ENCODE measurements at regions not wholly inside any gene's neighbourhood (a gene's known extent, or its start where the extent isn't known, plus 50 kb on each side); places are given as distances from the start of the nearest gene placed in this dataset.

DNA sequence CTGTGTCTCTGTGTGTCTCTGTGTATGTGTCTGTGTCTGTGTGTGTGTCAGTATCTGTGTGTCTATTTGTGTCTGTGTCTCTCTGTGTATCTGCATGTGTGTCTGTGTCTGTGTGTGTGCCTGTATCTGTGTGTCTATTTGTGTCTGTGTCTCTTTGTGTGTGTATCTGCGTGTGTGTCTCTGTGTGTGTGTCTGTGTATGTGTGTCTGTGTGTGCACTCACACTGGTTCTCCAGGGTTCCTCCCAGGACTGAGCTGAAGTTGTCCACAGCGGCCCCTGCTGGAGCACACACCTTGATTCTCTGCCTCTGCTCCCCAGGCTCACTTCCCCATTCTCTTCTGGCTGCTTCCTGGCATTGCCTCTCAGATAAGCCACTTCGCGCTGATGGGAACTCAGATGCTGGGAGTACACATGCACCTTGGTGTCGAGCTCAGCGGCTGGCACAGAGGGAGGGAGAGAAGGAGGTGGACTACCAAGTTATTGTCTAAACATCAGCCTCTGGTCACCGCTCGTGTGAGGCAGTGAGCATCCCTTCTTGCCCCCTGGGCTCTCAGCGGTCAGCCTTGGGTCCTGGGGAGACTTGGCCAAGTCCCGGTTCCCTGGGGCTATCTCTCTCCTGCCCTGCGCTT, 104.9 kb upstream of the NXT1 start:
- no peaks in the 10 kb centered on the region for H3K79me2 ChIP-seq (ENCODE audit: control insufficient read depth, insufficient read depth, low read length)
- no peak overlapping the region for H3K9ac ChIP-seq (replicated peaks; ENCODE audit: extremely low read depth, insufficient read depth, low read length)
- no peaks in the 10 kb centered on the region for H3K4me1 ChIP-seq (ENCODE audit: control insufficient read depth, extremely low read depth, insufficient read depth, low read length)
- FAIRE-seq (peak; percentile 95), DNase-seq (ENCODE audit: low read depth, low spot score) (peak; percentile 77)
- H2AFZ ChIP-seq (ENCODE audit: low read depth, low read length) = peak overlapping the region; percentile 19
- H3K9me3 ChIP-seq (replicated peaks; ENCODE audit: control insufficient read depth, insufficient read depth, low read length) = no peaks in the 10 kb centered on the region
- no peak overlapping the region for H3K27ac ChIP-seq (ENCODE audit: insufficient read depth, low read depth, low read length)
- no peak for TF ChIP-seq POLR2A (IDR thresholded peaks at IDR 0.05; ENCODE audit: low read depth, low read length)
- no peak for TF ChIP-seq GATA2 (IDR thresholded peaks at IDR 0.05; ENCODE audit: insufficient read depth, insufficient read length, low read depth, low read length)
- TF ChIP-seq, protein P1, sequence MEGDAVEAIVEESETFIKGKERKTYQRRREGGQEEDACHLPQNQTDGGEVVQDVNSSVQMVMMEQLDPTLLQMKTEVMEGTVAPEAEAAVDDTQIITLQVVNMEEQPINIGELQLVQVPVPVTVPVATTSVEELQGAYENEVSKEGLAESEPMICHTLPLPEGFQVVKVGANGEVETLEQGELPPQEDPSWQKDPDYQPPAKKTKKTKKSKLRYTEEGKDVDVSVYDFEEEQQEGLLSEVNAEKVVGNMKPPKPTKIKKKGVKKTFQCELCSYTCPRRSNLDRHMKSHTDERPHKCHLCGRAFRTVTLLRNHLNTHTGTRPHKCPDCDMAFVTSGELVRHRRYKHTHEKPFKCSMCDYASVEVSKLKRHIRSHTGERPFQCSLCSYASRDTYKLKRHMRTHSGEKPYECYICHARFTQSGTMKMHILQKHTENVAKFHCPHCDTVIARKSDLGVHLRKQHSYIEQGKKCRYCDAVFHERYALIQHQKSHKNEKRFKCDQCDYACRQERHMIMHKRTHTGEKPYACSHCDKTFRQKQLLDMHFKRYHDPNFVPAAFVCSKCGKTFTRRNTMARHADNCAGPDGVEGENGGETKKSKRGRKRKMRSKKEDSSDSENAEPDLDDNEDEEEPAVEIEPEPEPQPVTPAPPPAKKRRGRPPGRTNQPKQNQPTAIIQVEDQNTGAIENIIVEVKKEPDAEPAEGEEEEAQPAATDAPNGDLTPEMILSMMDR (IDR thresholded peaks at IDR 0.05; ENCODE audit: extremely low read depth in 1 of 2, insufficient read depth in 1 of 2, low read depth in 1 of 2, low read length in 2 of 2) = peak; percentile 67 to 88
- TF ChIP-seq MYC (IDR thresholded peaks at IDR 0.05; ENCODE audit: low read depth, low read length) = no peak
- no peak for TF ChIP-seq FOS (IDR thresholded peaks at IDR 0.05; ENCODE audit: borderline replicate concordance, insufficient read depth, low read length)
- TF ChIP-seq POLR2AphosphoS5 (IDR thresholded peaks at IDR 0.05; ENCODE audit: insufficient read depth, low read depth, low read length) = no peak
- no peak for TF ChIP-seq JUN (IDR thresholded peaks at IDR 0.05; ENCODE audit: borderline replicate concordance, insufficient read depth, insufficient read length, low read depth)
- no peak for TF ChIP-seq EZH2 (IDR thresholded peaks at IDR 0.05; ENCODE audit: borderline replicate concordance, low read depth, low read length, severe bottlenecking)
- TF ChIP-seq, protein P2, sequence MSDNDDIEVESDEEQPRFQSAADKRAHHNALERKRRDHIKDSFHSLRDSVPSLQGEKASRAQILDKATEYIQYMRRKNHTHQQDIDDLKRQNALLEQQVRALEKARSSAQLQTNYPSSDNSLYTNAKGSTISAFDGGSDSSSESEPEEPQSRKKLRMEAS (IDR thresholded peaks at IDR 0.05; ENCODE audit: insufficient read depth, insufficient read length) = no peak
- no peaks in the 10 kb centered on the region for H4K20me1 ChIP-seq (replicated peaks; ENCODE audit: control insufficient read depth, extremely low read depth, insufficient read depth, low read length)
- H3K36me3 ChIP-seq (ENCODE audit: control insufficient read depth in 2 of 2, extremely low read depth in 1 of 2, insufficient read depth in 2 of 2, low read length in 2 of 2) = no peaks in the 10 kb centered on the region
- BruUV-seq (replicated peaks) = no TSS peak
- ChIA-PET POLR2A (interaction anchor here (1.8 kb wide), 1 partner anchor 12 kb away, joined by 5 read pairs; no protein-coding TSS in a partner anchor), CTCF (interaction anchor here (0.5 to 5.7 kb wide), 42 partner anchors 10 to 907 kb away, joined by 3 to 53 read pairs (median 4); partner anchors contain the start of genes CD93, FOXA2 and THBD)
- no peaks in the 10 kb centered on the region for H3K9me1 ChIP-seq (replicated peaks; ENCODE audit: control insufficient read depth, extremely low read depth, insufficient read depth, low read length)
- H3K27me3 ChIP-seq (ENCODE audit: control insufficient read depth in 2 of 2, insufficient read depth in 2 of 2, low read length in 2 of 2) = no peaks in the 10 kb centered on the region
- no peak overlapping the region for H3K4me3 ChIP-seq (replicated peaks in 1 of 3; ENCODE audit: insufficient read depth in 1 of 3, low read depth in 1 of 3, low read length in 3 of 3)
- dilution Hi-C loops (cut with MboI; ENCODE audit: extremely low pct_ligation_motif_present, low sequenced_read_pairs) (no loop called here), intact Hi-C loops (cut with micrococcal nuclease) (loop anchor here (1.0 kb wide), 4 partner anchors 25 to 554 kb away; no protein-coding TSS in a partner anchor)
- H3K4me2 ChIP-seq (ENCODE audit: insufficient read depth, low read length) = no peak overlapping the region

Data from endothelial cell of umbilical vein (primary cell).